ENCODE measurements at regions not wholly inside any gene's neighbourhood (a gene's known extent, or its start where the extent isn't known, plus 50 kb on each side); places are given as distances from the start of the nearest gene placed in this dataset.
"Not testable (repeated sequence)": the region's sequence is repeated elsewhere in the genome, so short reads cannot be mapped to it uniquely, and the experiment has no call there.

DNA sequence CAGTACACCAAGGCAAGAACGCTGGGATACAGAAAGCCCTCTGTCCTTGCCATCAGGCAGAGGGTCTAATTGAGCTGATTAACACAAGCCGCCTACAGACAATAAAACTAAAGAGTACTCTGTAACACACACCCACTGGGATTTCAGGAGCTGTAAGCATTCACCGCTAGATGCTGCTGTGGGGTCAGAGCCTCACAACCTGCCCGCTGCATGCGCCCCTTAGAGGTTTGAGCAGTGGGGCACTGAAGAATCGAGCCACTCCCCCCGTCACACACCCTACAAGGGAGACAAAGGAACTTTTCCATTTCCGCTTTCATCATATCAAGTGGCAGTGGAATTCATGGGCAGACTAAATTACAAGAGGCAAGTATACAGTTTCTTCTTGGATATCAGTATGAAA, 1080.6 kb downstream of the PCDH17 start:
- BruUV-seq (replicated peaks) = no TSS peak
- TF ChIP-seq, protein P1, sequence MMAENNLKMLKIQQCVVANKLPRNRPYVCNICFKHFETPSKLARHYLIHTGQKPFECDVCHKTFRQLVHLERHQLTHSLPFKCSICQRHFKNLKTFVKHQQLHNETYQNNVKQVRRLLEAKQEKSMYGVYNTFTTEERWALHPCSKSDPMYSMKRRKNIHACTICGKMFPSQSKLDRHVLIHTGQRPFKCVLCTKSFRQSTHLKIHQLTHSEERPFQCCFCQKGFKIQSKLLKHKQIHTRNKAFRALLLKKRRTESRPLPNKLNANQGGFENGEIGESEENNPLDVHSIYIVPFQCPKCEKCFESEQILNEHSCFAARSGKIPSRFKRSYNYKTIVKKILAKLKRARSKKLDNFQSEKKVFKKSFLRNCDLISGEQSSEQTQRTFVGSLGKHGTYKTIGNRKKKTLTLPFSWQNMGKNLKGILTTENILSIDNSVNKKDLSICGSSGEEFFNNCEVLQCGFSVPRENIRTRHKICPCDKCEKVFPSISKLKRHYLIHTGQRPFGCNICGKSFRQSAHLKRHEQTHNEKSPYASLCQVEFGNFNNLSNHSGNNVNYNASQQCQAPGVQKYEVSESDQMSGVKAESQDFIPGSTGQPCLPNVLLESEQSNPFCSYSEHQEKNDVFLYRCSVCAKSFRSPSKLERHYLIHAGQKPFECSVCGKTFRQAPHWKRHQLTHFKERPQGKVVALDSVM (CRISPR knock-in tag; IDR thresholded peaks at IDR 0.05) = no peak
- no peak for TF ChIP-seq ZBTB7A (CRISPR knock-in tag; IDR thresholded peaks at IDR 0.05)
- TF ChIP-seq, protein P2, sequence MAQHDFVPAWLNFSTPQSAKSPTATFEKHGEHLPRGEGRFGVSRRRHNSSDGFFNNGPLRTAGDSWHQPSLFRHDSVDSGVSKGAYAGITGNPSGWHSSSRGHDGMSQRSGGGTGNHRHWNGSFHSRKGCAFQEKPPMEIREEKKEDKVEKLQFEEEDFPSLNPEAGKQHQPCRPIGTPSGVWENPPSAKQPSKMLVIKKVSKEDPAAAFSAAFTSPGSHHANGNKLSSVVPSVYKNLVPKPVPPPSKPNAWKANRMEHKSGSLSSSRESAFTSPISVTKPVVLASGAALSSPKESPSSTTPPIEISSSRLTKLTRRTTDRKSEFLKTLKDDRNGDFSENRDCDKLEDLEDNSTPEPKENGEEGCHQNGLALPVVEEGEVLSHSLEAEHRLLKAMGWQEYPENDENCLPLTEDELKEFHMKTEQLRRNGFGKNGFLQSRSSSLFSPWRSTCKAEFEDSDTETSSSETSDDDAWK (CRISPR knock-in tag; IDR thresholded peaks at IDR 0.05) = no peak
- TF ChIP-seq, protein P3, sequence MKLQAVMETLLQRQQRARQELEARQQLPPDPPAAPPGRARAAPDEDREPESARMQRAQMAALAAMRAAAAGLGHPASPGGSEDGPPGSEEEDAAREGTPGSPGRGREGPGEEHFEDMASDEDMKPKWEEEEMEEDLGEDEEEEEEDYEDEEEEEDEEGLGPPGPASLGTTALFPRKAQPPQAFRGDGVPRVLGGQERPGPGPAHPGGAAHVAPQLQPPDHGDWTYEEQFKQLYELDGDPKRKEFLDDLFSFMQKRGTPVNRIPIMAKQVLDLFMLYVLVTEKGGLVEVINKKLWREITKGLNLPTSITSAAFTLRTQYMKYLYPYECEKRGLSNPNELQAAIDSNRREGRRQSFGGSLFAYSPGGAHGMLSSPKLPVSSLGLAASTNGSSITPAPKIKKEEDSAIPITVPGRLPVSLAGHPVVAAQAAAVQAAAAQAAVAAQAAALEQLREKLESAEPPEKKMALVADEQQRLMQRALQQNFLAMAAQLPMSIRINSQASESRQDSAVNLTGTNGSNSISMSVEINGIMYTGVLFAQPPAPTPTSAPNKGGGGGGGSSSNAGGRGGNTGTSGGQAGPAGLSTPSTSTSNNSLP (IDR thresholded peaks at IDR 0.05; ENCODE audit: low read depth, low read length) = no peak
- no peak for TF ChIP-seq ZNF563 (CRISPR knock-in tag; IDR thresholded peaks at IDR 0.05)
- TF ChIP-seq SNAI1 (CRISPR knock-in tag; IDR thresholded peaks at IDR 0.05; ENCODE audit: borderline replicate concordance) = no peak
- no peak for TF ChIP-seq ERF (CRISPR knock-in tag; IDR thresholded peaks at IDR 0.05)
- no peak for TF ChIP-seq SMAD3 (CRISPR knock-in tag; IDR thresholded peaks at IDR 0.05)
- no peak for TF ChIP-seq CC2D1A (CRISPR knock-in tag; IDR thresholded peaks at IDR 0.05)
- no peak for TF ChIP-seq SOX5 (CRISPR knock-in tag; IDR thresholded peaks at IDR 0.05; ENCODE audit: borderline replicate concordance)
- DNase-seq (ENCODE audit: low spot score) (no peak), FAIRE-seq (no peak), ATAC-seq (no peak)
- 22% methylated on average over 5 of the region's 8 CpGs for WGBS (ENCODE audit: low lambda C conversion rate)
- H3K79me2 ChIP-seq (ENCODE audit: insufficient read depth, low read length) = no peaks in the 10 kb centered on the region
- H3K9ac ChIP-seq (ENCODE audit: insufficient read depth, low read depth, low read length) = no peak overlapping the region
- no peaks in the 10 kb centered on the region for H4K20me1 ChIP-seq (ENCODE audit: insufficient read depth, low read length)
- ChIA-PET POLR2A (no interaction called here), CTCF (ENCODE audit: low intra/inter-chr PET ratio, low total read pairs) (no interaction called here)
- no peak overlapping the region for H3K4me2 ChIP-seq (ENCODE audit: low read depth, low read length)
- intact Hi-C loops (cut with micrococcal nuclease; ENCODE audit: unreplicated experiment) = no loop called here
- peaks cover 76% of the 10 kb centered on the region for H3K9me3 ChIP-seq (ENCODE audit: low read length)
- in situ Hi-C loops (cut with HindIII; ENCODE audit: extremely low pct_ligation_motif_present, low pct_unique_long_range_greater_than_20kb) = no loop called here
- H3K27ac ChIP-seq (ENCODE audit: extremely low read length, insufficient read depth, low read length) = no peak overlapping the region
- H3K36me3 ChIP-seq (replicated peaks in 1 of 2; ENCODE audit: control insufficient read depth in 1 of 2, insufficient read depth in 2 of 2, low read length in 2 of 2) = no peaks in the 10 kb centered on the region
- no peak overlapping the region for H3K4me3 ChIP-seq (replicated peaks in 1 of 3; ENCODE audit: insufficient read depth in 1 of 3, low read depth in 2 of 3, low read length in 3 of 3)
- H3K4me1 ChIP-seq (ENCODE audit: insufficient read depth, low read length) = no peaks in the 10 kb centered on the region
- H3K27me3 ChIP-seq (ENCODE audit: control insufficient read depth in 1 of 2, insufficient read depth in 2 of 2, low read length in 2 of 2) = no peaks in the 10 kb centered on the region
- H2AFZ ChIP-seq (ENCODE audit: low read length) = no peak overlapping the region

DNA sequence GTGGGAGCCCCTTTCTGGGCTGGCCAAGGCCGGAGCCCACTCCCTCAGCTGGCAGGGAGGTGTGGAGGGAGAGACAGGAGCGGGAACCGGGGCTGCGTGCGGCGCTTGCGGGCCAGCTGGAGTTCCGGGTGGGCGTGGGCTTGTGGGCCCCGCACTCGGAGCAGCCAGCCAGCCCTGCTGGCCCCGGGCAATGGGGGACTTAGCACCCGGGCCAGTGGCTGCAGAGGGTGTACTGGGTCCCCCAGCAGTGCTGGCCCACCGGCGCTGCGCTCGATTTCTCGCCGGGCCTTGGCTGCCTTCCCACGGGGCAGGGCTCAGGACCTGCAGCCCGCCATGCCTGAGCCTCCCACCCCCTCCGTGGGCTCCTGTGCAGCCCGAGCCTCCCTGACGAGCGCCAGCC, 1082.5 kb downstream of the PCDH17 start:
- POLR2A ChIA-PET; H4K20me1 ChIP-seq (ENCODE audit: insufficient read depth, low read length); H3K27ac ChIP-seq (ENCODE audit: extremely low read length, insufficient read depth, low read length); CTCF ChIA-PET (ENCODE audit: low intra/inter-chr PET ratio, low total read pairs); H3K36me3 ChIP-seq (replicated peaks in 1 of 2; ENCODE audit: control insufficient read depth in 1 of 2, insufficient read depth in 2 of 2, low read length in 2 of 2); FAIRE-seq; H3K9ac ChIP-seq (ENCODE audit: insufficient read depth, low read depth, low read length); H3K27me3 ChIP-seq (ENCODE audit: control insufficient read depth in 1 of 2, insufficient read depth in 2 of 2, low read length in 2 of 2); H3K4me2 ChIP-seq (ENCODE audit: low read depth, low read length); H3K4me1 ChIP-seq (ENCODE audit: insufficient read depth, low read length); intact Hi-C loops (cut with micrococcal nuclease; ENCODE audit: unreplicated experiment); H3K79me2 ChIP-seq (ENCODE audit: insufficient read depth, low read length); ATAC-seq; H2AFZ ChIP-seq (ENCODE audit: low read length); DNase-seq (ENCODE audit: low spot score); H3K4me3 ChIP-seq (replicated peaks in 1 of 3; ENCODE audit: insufficient read depth in 1 of 3, low read depth in 2 of 3, low read length in 3 of 3); BruUV-seq (replicated peaks); in situ Hi-C loops (cut with HindIII; ENCODE audit: extremely low pct_ligation_motif_present, low pct_unique_long_range_greater_than_20kb): not testable (repeated sequence)
- H3K9me3 ChIP-seq (ENCODE audit: low read length) = peaks cover 67% of the 10 kb centered on the region
- 79% methylated on average over 8 of the region's 25 CpGs for whole genome bisulfite sequencing (ENCODE audit: low lambda C conversion rate)

Data from HepG2 (cell line).